Neuronal stem cell (in vitro differentiated cells): ENCODE measurements at regions not wholly inside any gene's neighbourhood (a gene's known extent, or its start where the extent isn't known, plus 50 kb on each side); places are given as distances from the start of the nearest gene placed in this dataset.

Experiments used
- DNase-seq: peaks from one replicate; pipeline ENCODE4 v3.0.0-alpha.2; 2013; ENCODE audit warnings: low spot score
- H2AFZ ChIP-seq: one replicate; pipeline ENCODE4 v1.6.1; 2013; ENCODE audit warnings: mild to moderate bottlenecking, low read length, inconsistent platforms
- H2AK5ac ChIP-seq: 2 replicates; pipeline ENCODE4 v1.6.1; 2013; ENCODE audit warnings: low read depth, mild to moderate bottlenecking, inconsistent platforms, low read length, moderate library complexity, mixed read lengths
- H2BK120ac ChIP-seq: 2 replicates; pipeline ENCODE4 v1.6.1; 2013; ENCODE audit warnings: low read depth, mild to moderate bottlenecking, inconsistent platforms, low read length, moderate library complexity, mixed read lengths
- H2BK12ac ChIP-seq: one replicate; pipeline ENCODE4 v1.6.1; 2013; ENCODE audit warnings: low read length, inconsistent platforms
- H2BK15ac ChIP-seq: 2 replicates; pipeline ENCODE4 v1.6.1; 2013; ENCODE audit warnings: mild to moderate bottlenecking, low read length, inconsistent platforms, mixed read lengths
- H2BK5ac ChIP-seq: one replicate; pipeline ENCODE4 v1.6.1; 2013; ENCODE audit warnings: inconsistent platforms, mild to moderate bottlenecking, low read length, moderate library complexity
- H3K14ac ChIP-seq: one replicate; pipeline ENCODE4 v1.6.1; 2013; ENCODE audit warnings: low read length, inconsistent platforms
- H3K18ac ChIP-seq: 2 replicates; pipeline ENCODE4 v1.6.1; 2013; ENCODE audit warnings: low read length, inconsistent platforms
- H3K23ac ChIP-seq: 2 replicates; pipeline ENCODE4 v1.6.1; 2013; ENCODE audit warnings: low read depth, mild to moderate bottlenecking, mixed read lengths, low read length, inconsistent platforms; ENCODE audit not compliant: poor library complexity
- H3K27ac ChIP-seq: replicated peaks from 3 replicates; pipeline ENCODE4 v1.5.1; 2013; ENCODE audit warnings: low read length, inconsistent platforms
- H3K27me3 ChIP-seq, 3 experiments: 2 replicates each; pipeline ENCODE4 v1.6.1; 2013; ENCODE audit warnings: low read length in 3 of 3, mild to moderate bottlenecking in 2 of 3, inconsistent platforms in 1 of 3, low read depth in 1 of 3, mixed read lengths in 1 of 3, moderate library complexity in 1 of 3; ENCODE audit not compliant: control insufficient read depth in 3 of 3, insufficient read depth in 3 of 3
- H3K36me3 ChIP-seq, 2 donors: replicated peaks in 1 of 2; 2 replicates each; pipeline ENCODE4 v1.6.1; 2013; ENCODE audit warnings: low read length in 2 of 2; ENCODE audit not compliant: control insufficient read depth in 2 of 2, insufficient read depth in 2 of 2
- H3K4ac ChIP-seq: 2 replicates; pipeline ENCODE4 v1.6.1; 2013; ENCODE audit warnings: inconsistent platforms, mild to moderate bottlenecking, low read length, moderate library complexity
- H3K4me1 ChIP-seq, 2 donors: 1 replicate in 1 of 2; 2 replicates in 1 of 2; pipeline ENCODE4 v1.6.1; 2013; ENCODE audit warnings: low read length in 2 of 2, low read depth in 1 of 2; ENCODE audit not compliant: control insufficient read depth in 2 of 2, insufficient read depth in 1 of 2
- H3K4me2 ChIP-seq: one replicate; pipeline ENCODE4 v1.6.1; 2013; ENCODE audit warnings: mild to moderate bottlenecking, low read length, inconsistent platforms; ENCODE audit not compliant: insufficient read depth, poor library complexity, severe bottlenecking
- H3K4me3 ChIP-seq, 2 donors: 2 replicates each; pipeline ENCODE4 v1.5.1; 2013; ENCODE audit warnings: low read length in 2 of 2, mild to moderate bottlenecking in 2 of 2, inconsistent platforms in 1 of 2, moderate library complexity in 1 of 2
- H3K79me1 ChIP-seq: one replicate; pipeline ENCODE4 v1.6.1; 2013; ENCODE audit warnings: low read depth, mild to moderate bottlenecking, inconsistent platforms, low read length, moderate library complexity
- H3K9ac ChIP-seq: one replicate; pipeline ENCODE4 v1.6.1; 2013; ENCODE audit warnings: mild to moderate bottlenecking, low read depth, low read length, inconsistent platforms; ENCODE audit not compliant: poor library complexity
- H3K9me3 ChIP-seq, 2 donors: replicated peaks in 1 of 2; 2 replicates each; pipeline versions ENCODE3 to v1.6.1; 2013; ENCODE audit warnings: low read length in 2 of 2, mild to moderate bottlenecking in 2 of 2, inconsistent platforms in 1 of 2, low read depth in 1 of 2, mixed read lengths in 1 of 2, moderate library complexity in 1 of 2; ENCODE audit not compliant: control insufficient read depth in 2 of 2, insufficient read depth in 1 of 2
- H4K8ac ChIP-seq: one replicate; pipeline ENCODE4 v1.6.1; 2013; ENCODE audit warnings: low read depth, mild to moderate bottlenecking, inconsistent platforms, low read length, moderate library complexity
- H4K91ac ChIP-seq: one replicate; pipeline ENCODE4 v1.6.1; 2013; ENCODE audit warnings: low read length, low read depth, mild to moderate bottlenecking, inconsistent platforms; ENCODE audit not compliant: poor library complexity
- whole genome bisulfite sequencing, 2 donors: extraction: QIAGEN DNeasy Blood & Tissue Kit; methylation state at CpG; one replicate each; pipeline ENCODE4 v1.1.7; 2013; ENCODE audit warnings: missing lambda C conversion rate in 2 of 2, mixed read lengths in 1 of 2; ENCODE audit not compliant: insufficient read length in 2 of 2, insufficient replicate concordance in 1 of 2; ENCODE audit errors: extremely low coverage in 2 of 2; 5-methylcytosine and 5-hydroxymethylcytosine counted together

- H3K18ac ChIP-seq: no peak overlapping the region
- no peaks in the 10 kb centered on the region for H3K27me3 ChIP-seq
- no peaks in the 10 kb centered on the region for H3K79me1 ChIP-seq
- no peak overlapping the region for H3K14ac ChIP-seq
- DNase-seq: no peak
- H2BK15ac ChIP-seq: no peak overlapping the region
- H3K9me3 ChIP-seq: no peaks in the 10 kb centered on the region
- H2AFZ ChIP-seq: no peak overlapping the region
- H2BK5ac ChIP-seq: no peak overlapping the region
- H3K4me2 ChIP-seq: no peak overlapping the region
- H3K36me3 ChIP-seq: no peaks in the 10 kb centered on the region
- no peak overlapping the region for H3K23ac ChIP-seq
- no peaks in the 10 kb centered on the region for H3K4me1 ChIP-seq
- H3K27ac ChIP-seq: no peak overlapping the region
- no peak overlapping the region for H2AK5ac ChIP-seq
- H3K4ac ChIP-seq: no peak overlapping the region
- H4K91ac ChIP-seq: no peak overlapping the region
- no peak overlapping the region for H2BK120ac ChIP-seq
- H2BK12ac ChIP-seq: no peak overlapping the region
- no peak overlapping the region for H4K8ac ChIP-seq
- no peak overlapping the region for H3K4me3 ChIP-seq
- WGBS, 2 donors: no CpG with 5 or more reads among the region's 1 CpG
- H3K9ac ChIP-seq: no peak overlapping the region
These were observed 561.9 kb downstream of the FLRT2 start for GRCh38 chr14:86091811-86092210.

DNA sequence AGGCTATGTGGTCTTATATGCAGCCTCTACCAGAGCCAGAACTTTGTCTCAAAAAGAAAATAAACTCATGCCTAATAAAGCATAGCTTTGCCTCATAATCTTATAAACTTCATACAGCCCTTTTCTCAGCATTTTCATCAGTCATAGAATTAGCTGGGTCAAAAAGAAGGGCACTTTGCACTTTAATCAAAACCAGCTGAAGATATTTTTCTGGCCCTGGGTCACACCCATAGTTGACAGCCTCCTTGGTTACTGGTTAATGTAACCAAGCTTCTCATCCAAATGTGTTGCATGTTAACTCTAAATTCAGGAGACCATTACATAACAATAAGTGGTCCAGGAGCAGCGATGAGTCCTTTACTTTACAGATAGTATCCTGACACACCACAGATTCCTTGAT is 558.2 kb downstream of the FLRT2 start:
- DNase-seq: no peak
- Histone ChIP-seq H3K27me3 (no peaks in the 10 kb centered on the region), H3K9ac (no peak overlapping the region), H2AK5ac (no peak overlapping the region), H3K4me3 (no peak overlapping the region), H3K79me1 (no peaks in the 10 kb centered on the region), H3K4me2 (no peak overlapping the region), H3K14ac (no peak overlapping the region), H2BK12ac (no peak overlapping the region), H3K9me3 (no peaks in the 10 kb centered on the region), H4K8ac (no peak overlapping the region), H3K4ac (no peak overlapping the region), H4K91ac (no peak overlapping the region), H2BK5ac (no peak overlapping the region), H2BK120ac (no peak overlapping the region), H3K23ac (no peak overlapping the region), H2BK15ac (no peak overlapping the region), H3K36me3 (no peaks in the 10 kb centered on the region), H2AFZ (no peak overlapping the region), H3K27ac (no peak overlapping the region), H3K4me1 (no peaks in the 10 kb centered on the region), H3K18ac (no peak overlapping the region)
- no CpG with 5 or more reads among the region's 1 CpG for WGBS, 2 donors

DNA sequence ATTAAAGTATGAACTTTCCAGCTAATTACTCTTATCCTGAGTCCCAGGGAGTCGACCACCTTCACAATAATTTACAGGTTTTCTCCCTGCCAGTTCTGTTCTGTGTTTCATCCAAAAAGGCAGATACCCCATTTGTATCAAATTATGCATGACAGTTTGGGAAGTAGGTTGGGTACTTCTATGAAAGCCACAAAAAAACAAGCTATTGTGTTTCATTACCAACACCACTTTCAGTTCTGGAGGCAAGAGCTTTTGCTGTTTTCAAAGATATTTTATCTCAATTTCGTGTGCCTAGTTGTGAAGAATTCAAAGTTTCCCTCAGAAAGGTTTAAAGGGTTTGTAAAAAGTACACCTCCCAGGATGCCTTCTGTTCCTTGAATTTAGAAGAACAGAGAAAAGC is 557.4 kb downstream of the FLRT2 start:
- Histone ChIP-seq H3K4me3 (no peak overlapping the region), H2BK5ac (no peak overlapping the region), H3K23ac (no peak overlapping the region), H2AK5ac (no peak overlapping the region), H3K4me2 (no peak overlapping the region), H3K14ac (no peak overlapping the region), H4K8ac (no peak overlapping the region), H2BK15ac (no peak overlapping the region), H3K79me1 (no peaks in the 10 kb centered on the region), H3K4me1 (no peaks in the 10 kb centered on the region), H3K27me3 (no peaks in the 10 kb centered on the region), H3K9ac (no peak overlapping the region), H3K18ac (no peak overlapping the region), H3K27ac (no peak overlapping the region), H2BK12ac (no peak overlapping the region), H3K9me3 (no peaks in the 10 kb centered on the region), H3K4ac (no peak overlapping the region), H2AFZ (no peak overlapping the region), H3K36me3 (no peaks in the 10 kb centered on the region), H4K91ac (no peak overlapping the region), H2BK120ac (no peak overlapping the region)
- no CpG with 5 or more reads among the region's 2 CpGs for WGBS, 2 donors
- DNase-seq: no peak

- WGBS, 2 donors: no CpG with 5 or more reads among the region's 1 CpG
- no peak overlapping the region for H3K4me2 ChIP-seq
- H2BK12ac ChIP-seq: no peak overlapping the region
- H3K79me1 ChIP-seq: no peaks in the 10 kb centered on the region
- no peak overlapping the region for H3K4me3 ChIP-seq
- H3K27me3 ChIP-seq: no peaks in the 10 kb centered on the region
- no peak overlapping the region for H4K91ac ChIP-seq
- H2AK5ac ChIP-seq: no peak overlapping the region
- no peak overlapping the region for H3K23ac ChIP-seq
- no peak overlapping the region for H2BK5ac ChIP-seq
- H3K27ac ChIP-seq: no peak overlapping the region
- H2AFZ ChIP-seq: no peak overlapping the region
- H3K36me3 ChIP-seq: no peaks in the 10 kb centered on the region
- no peak overlapping the region for H2BK15ac ChIP-seq
- H3K4me1 ChIP-seq: no peaks in the 10 kb centered on the region
- no peak overlapping the region for H3K14ac ChIP-seq
- H3K9ac ChIP-seq: no peak overlapping the region
- H2BK120ac ChIP-seq: no peak overlapping the region
- no peak overlapping the region for H4K8ac ChIP-seq
- no peaks in the 10 kb centered on the region for H3K9me3 ChIP-seq
- no peak overlapping the region for H3K18ac ChIP-seq
- no peak overlapping the region for H3K4ac ChIP-seq
- no peak for DNase-seq
These were observed 557.0 kb downstream of the FLRT2 start for GRCh38 chr14:86086962-86087361.
